HG02884 (cell line): ENCODE measurements at regions not wholly inside any gene's neighbourhood (a gene's known extent, or its start where the extent isn't known, plus 50 kb on each side); places are given as distances from the start of the nearest gene placed in this dataset.
"Not testable (repeated sequence)": the region's sequence is repeated elsewhere in the genome, so short reads cannot be mapped to it uniquely, and the experiment has no call there.

Source experiments
- ATAC-seq: cut with Tn5 transposase; IDR thresholded peaks from one replicate; pipeline ENCODE4 v1.9.1; 2021; ENCODE audit warnings: mild to moderate bottlenecking, moderate library complexity; ENCODE audit not compliant: unreplicated experiment

- no peak for ATAC-seq
Observed at GRCh38 chr16:75919664-75920063, 193.4 kb upstream of the CPHXL start.

- no peak for ATAC-seq
Observed at GRCh38 chr16:75921281-75921680, 195.0 kb upstream of the CPHXL start.

- no peak for ATAC-seq
Observed at GRCh38 chr16:75922250-75922649, 196.0 kb upstream of the CPHXL start.

- ATAC-seq = no peak
Observed at GRCh38 chr16:75924397-75924796, 198.1 kb upstream of the CPHXL start.

- no peak for ATAC-seq
Observed at GRCh38 chr16:75927810-75928209, 201.5 kb upstream of the CPHXL start.

GRCh38 chr16:75928295-75928694 lies 202.0 kb upstream of the CPHXL start:
- no peak for ATAC-seq

- ATAC-seq = no peak
Observed at GRCh38 chr16:75929046-75929445, 202.8 kb upstream of the CPHXL start.

- no peak for ATAC-seq
Observed at GRCh38 chr16:75931043-75931442, 204.8 kb upstream of the CPHXL start.

GRCh38 chr16:75931970-75932369 lies 205.7 kb upstream of the CPHXL start:
- ATAC-seq = no peak

GRCh38 chr16:75938818-75939217 lies 212.5 kb upstream of the CPHXL start:
- ATAC-seq = no peak

- ATAC-seq = no peak
Observed at GRCh38 chr16:75942351-75942750, 216.1 kb upstream of the CPHXL start.

GRCh38 chr16:75942936-75943335 lies 216.6 kb upstream of the CPHXL start:
- ATAC-seq = no peak

GRCh38 chr16:75943705-75944514 lies 217.6 kb upstream of the CPHXL start:
- no peak for ATAC-seq

- ATAC-seq = no peak
Observed at GRCh38 chr16:75945916-75946457, 219.7 kb upstream of the CPHXL start.

GRCh38 chr16:75947626-75948239 lies 221.4 kb upstream of the CPHXL start:
- ATAC-seq = no peak

GRCh38 chr16:75948441-75948840 lies 222.2 kb upstream of the CPHXL start:
- no peak for ATAC-seq

GRCh38 chr16:75948886-75949285 lies 222.6 kb upstream of the CPHXL start:
- no peak for ATAC-seq

- ATAC-seq = no peak
Observed at GRCh38 chr16:75952124-75952523, 225.8 kb upstream of the CPHXL start.

GRCh38 chr16:75957870-75958269 lies 231.6 kb upstream of the CPHXL start:
- no peak for ATAC-seq

GRCh38 chr16:75965504-75966374 lies 239.4 kb upstream of the CPHXL start:
- no peak for ATAC-seq

GRCh38 chr16:75969120-75969519 lies 242.8 kb upstream of the CPHXL start:
- ATAC-seq = not testable (repeated sequence)
